Loucy (cell line): ENCODE measurements at regions not wholly inside any gene's neighbourhood (a gene's known extent, or its start where the extent isn't known, plus 50 kb on each side); places are given as distances from the start of the nearest gene placed in this dataset.

Experiments used
- EZH2phosphoT487 ChIP-seq: fragments of 200-600 bp; IDR thresholded peaks from 2 replicates; pipeline ENCODE4 v1.6.1; 2018; ENCODE audit warnings: antibody characterized with exemption, mild to moderate bottlenecking, moderate library complexity, borderline replicate concordance
- TF ChIP-seq, protein P1 (sequence below): fragments of 200-600 bp; sonication (generic); conservative IDR thresholded peaks from 2 replicates; pipeline ENCODE4 v1.5.1; 2014; ENCODE audit warnings: mild to moderate bottlenecking, antibody characterized with exemption, low read length

DNA sequence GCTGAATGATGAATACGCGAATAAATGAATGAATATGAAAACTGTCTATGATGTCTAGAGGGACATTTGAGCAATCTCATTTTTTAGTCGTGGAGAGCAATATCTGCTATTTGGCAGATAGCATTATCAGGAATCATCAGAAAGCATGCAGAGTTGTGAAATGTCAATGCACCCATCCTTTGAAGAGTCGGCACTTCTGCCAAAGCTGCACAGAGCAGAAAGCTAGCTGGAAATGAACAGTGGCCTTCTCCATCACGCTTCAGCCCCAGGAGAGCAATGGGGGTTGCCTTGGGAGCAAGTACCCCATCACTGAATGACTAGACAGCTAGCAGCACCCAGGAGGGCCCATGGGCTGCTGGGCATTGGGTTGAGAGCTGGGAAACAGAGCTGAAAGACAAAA lies 69.1 kb upstream of the PROK2 start:
- TF ChIP-seq, protein P1, sequence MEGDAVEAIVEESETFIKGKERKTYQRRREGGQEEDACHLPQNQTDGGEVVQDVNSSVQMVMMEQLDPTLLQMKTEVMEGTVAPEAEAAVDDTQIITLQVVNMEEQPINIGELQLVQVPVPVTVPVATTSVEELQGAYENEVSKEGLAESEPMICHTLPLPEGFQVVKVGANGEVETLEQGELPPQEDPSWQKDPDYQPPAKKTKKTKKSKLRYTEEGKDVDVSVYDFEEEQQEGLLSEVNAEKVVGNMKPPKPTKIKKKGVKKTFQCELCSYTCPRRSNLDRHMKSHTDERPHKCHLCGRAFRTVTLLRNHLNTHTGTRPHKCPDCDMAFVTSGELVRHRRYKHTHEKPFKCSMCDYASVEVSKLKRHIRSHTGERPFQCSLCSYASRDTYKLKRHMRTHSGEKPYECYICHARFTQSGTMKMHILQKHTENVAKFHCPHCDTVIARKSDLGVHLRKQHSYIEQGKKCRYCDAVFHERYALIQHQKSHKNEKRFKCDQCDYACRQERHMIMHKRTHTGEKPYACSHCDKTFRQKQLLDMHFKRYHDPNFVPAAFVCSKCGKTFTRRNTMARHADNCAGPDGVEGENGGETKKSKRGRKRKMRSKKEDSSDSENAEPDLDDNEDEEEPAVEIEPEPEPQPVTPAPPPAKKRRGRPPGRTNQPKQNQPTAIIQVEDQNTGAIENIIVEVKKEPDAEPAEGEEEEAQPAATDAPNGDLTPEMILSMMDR, result no peak
- no peak for TF ChIP-seq EZH2phosphoT487
